A673 (cell line): ENCODE measurements at regions not wholly inside any gene's neighbourhood (a gene's known extent, or its start where the extent isn't known, plus 50 kb on each side); places are given as distances from the start of the nearest gene placed in this dataset.

Experiments used
- CTCF ChIP-seq: fragments of 300-800, 200-600 bp; sonication (generic); conservative IDR thresholded peaks from 2 replicates; pipeline ENCODE4 v1.5.1; 2017; ENCODE audit warnings: low read depth, mild to moderate bottlenecking, antibody characterized with exemption, low read length, moderate library complexity, mixed read lengths
- EZH2 ChIP-seq: fragments of 200-600 bp; sonication (generic); IDR thresholded peaks from 2 replicates; pipeline ENCODE4 v1.6.1; 2017; ENCODE audit warnings: borderline replicate concordance, low read depth, mild to moderate bottlenecking, mixed read lengths, antibody characterized with exemption, low read length; ENCODE audit not compliant: poor library complexity, severe bottlenecking

DNA sequence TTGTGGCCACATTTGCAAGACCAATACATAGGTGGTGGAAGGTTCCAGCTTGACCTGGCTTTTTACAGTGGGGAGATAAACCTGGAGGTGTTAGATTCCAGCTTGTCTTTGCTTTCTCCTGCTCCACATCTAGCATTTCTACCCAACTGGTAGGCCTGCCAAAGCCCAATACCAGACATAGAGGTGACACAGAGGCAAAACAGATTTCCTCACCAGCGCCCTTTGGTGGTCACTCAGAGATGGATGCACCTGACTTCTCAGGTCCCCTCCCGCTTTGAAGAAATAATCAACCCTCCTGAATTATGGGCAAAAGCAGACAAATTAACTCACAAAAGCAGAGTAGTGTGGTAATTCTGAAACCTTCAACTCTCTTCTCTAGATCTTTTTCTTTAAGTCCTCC lies 1356.2 kb downstream of the FAM181B start:
- TF ChIP-seq CTCF (no peak), EZH2 (no peak)
